Astrocyte of the spinal cord (primary cell): ENCODE measurements at regions not wholly inside any gene's neighbourhood (a gene's known extent, or its start where the extent isn't known, plus 50 kb on each side); places are given as distances from the start of the nearest gene placed in this dataset.

Experiments used
- DNase-seq: peaks from one replicate; pipeline ENCODE4 v3.0.0; 2011; ENCODE audit warnings: low read depth, low spot score
- H3K4me3 ChIP-seq: 2 replicates; pipeline ENCODE4 v1.5.1; 2011; ENCODE audit warnings: low read depth, mild to moderate bottlenecking, low read length, moderate library complexity
- CTCF ChIP-seq: IDR thresholded peaks from 2 replicates; pipeline ENCODE4 v1.5.1; 2012; ENCODE audit warnings: low read depth, mild to moderate bottlenecking, low read length, inconsistent platforms
- in situ Hi-C: cut with HindIII; loops from 2 replicates; pipeline ENCODE4 v1.10.0; 2017; ENCODE audit warnings: low sequenced_read_pairs

GRCh38 chr1:216961516-216961915, 238.3 kb upstream of the ESRRG start:
- in situ Hi-C loops = no loop called here
- no peak overlapping the region for H3K4me3 ChIP-seq
- DNase-seq = no peak
- no peak for TF ChIP-seq CTCF

GRCh38 chr1:216960716-216961115, 237.5 kb upstream of the ESRRG start:
- no peak for TF ChIP-seq CTCF
- DNase-seq = no peak
- H3K4me3 ChIP-seq = no peak overlapping the region
- in situ Hi-C loops = no loop called here

- in situ Hi-C loops = no loop called here
- no peak overlapping the region for H3K4me3 ChIP-seq
- DNase-seq = no peak
- TF ChIP-seq CTCF = no peak
Observed at GRCh38 chr1:216958569-216958968, 235.3 kb upstream of the ESRRG start.

GRCh38 chr1:216953495-216953894, 230.3 kb upstream of the ESRRG start:
- in situ Hi-C loops = no loop called here
- TF ChIP-seq CTCF = no peak
- no peak for DNase-seq
- no peak overlapping the region for H3K4me3 ChIP-seq

- in situ Hi-C loops = no loop called here
- H3K4me3 ChIP-seq = no peak overlapping the region
- no peak for TF ChIP-seq CTCF
- DNase-seq = no peak
Observed at GRCh38 chr1:216952864-216953263, 229.6 kb upstream of the ESRRG start.

GRCh38 chr1:216945538-216946080, 222.4 kb upstream of the ESRRG start:
- no peak overlapping the region for H3K4me3 ChIP-seq
- in situ Hi-C loops = no loop called here
- no peak for DNase-seq
- TF ChIP-seq CTCF = no peak
